PFSK-1 (cell line): ENCODE measurements at regions not wholly inside any gene's neighbourhood (a gene's known extent, or its start where the extent isn't known, plus 50 kb on each side); places are given as distances from the start of the nearest gene placed in this dataset.

Experiments
- FOXP2 ChIP-seq: optimal IDR thresholded peaks from 2 replicates; pipeline ENCODE3; 2011; ENCODE audit warnings: borderline replicate concordance, control low read depth, inconsistent platforms; ENCODE audit not compliant: insufficient read depth; ENCODE audit errors: extremely low read length, extremely low read depth
- POLR2AphosphoS5 ChIP-seq: IDR thresholded peaks from 2 replicates; pipeline ENCODE4 v1.6.1; 2012; ENCODE audit warnings: low read depth, mild to moderate bottlenecking, control low read depth, low read length, moderate library complexity
- REST ChIP-seq, 2 experiments: IDR thresholded peaks; 2 replicates each; pipeline versions ENCODE4 v1.6.1 to v1.8.0; 2011 to 2012; ENCODE audit warnings: low read depth in 2 of 2, low read length in 2 of 2, control low read depth in 1 of 2, inconsistent platforms in 1 of 2, mild to moderate bottlenecking in 1 of 2, moderate library complexity in 1 of 2; ENCODE audit not compliant: insufficient read depth in 1 of 2

- TF ChIP-seq REST (IDR thresholded peaks at IDR 0.05; ENCODE audit: insufficient read depth in 1 of 2, low read depth in 2 of 2, low read length in 2 of 2): no peak
- no peak for TF ChIP-seq POLR2AphosphoS5
- no peak for TF ChIP-seq FOXP2
Observed at GRCh38 chr22:48975886-48976285, 851.8 kb downstream of the BRD1 start.
